ENCODE measurements at regions not wholly inside any gene's neighbourhood (a gene's known extent, or its start where the extent isn't known, plus 50 kb on each side); places are given as distances from the start of the nearest gene placed in this dataset.

DNA sequence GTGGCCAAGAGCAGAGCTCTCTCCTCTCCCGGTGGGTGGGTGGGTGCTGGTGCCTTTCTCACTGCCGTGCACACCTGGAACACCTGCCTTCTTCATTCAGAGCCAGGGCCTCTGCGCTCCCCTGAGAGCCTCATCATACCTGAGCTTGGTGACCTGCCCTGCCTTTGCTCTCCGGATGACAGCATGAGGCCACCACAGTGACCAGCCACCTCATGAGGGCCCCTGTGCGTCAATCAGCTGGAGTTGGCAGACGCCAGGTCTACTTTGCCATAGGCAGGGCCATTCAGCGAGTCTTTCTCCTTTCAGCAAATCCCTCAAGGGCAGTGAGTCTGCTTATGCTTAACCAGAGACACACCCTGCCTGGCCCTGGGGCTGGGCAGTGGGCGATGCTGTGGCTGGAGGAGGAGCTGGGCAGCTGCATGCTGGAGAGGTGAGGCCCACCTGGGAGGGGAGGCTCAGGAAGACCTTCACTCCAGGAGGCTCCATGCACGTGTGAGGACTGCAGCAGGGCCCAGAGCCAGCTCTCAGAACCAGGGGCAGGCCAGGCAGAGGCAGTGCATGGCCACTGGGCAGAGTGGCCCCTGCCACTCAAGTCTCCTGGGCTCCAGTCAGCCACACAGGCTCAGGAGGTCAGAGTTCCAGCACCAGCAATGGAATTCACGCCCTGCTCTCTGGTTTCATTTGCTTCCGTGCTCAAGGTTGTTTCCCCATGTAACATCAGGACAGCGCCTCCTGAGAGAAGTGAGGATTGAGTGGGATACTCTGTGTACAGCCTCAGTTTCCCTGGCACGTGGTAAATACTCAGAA is 417.5 kb upstream of the MYT1L start:
- TF ChIP-seq, protein P1, sequence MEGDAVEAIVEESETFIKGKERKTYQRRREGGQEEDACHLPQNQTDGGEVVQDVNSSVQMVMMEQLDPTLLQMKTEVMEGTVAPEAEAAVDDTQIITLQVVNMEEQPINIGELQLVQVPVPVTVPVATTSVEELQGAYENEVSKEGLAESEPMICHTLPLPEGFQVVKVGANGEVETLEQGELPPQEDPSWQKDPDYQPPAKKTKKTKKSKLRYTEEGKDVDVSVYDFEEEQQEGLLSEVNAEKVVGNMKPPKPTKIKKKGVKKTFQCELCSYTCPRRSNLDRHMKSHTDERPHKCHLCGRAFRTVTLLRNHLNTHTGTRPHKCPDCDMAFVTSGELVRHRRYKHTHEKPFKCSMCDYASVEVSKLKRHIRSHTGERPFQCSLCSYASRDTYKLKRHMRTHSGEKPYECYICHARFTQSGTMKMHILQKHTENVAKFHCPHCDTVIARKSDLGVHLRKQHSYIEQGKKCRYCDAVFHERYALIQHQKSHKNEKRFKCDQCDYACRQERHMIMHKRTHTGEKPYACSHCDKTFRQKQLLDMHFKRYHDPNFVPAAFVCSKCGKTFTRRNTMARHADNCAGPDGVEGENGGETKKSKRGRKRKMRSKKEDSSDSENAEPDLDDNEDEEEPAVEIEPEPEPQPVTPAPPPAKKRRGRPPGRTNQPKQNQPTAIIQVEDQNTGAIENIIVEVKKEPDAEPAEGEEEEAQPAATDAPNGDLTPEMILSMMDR (IDR thresholded peaks at IDR 0.05; ENCODE audit: low read depth, low read length), result no peak
- no peak for TF ChIP-seq EZH2phosphoT487 (IDR thresholded peaks at IDR 0.05; ENCODE audit: low read depth)
